Mesendoderm (in vitro differentiated cells): ENCODE measurements at regions not wholly inside any gene's neighbourhood (a gene's known extent, or its start where the extent isn't known, plus 50 kb on each side); places are given as distances from the start of the nearest gene placed in this dataset.

ENCODE experiments used
- DNase-seq: peaks from one replicate; pipeline ENCODE4 v3.0.0; 2013
- H2AK5ac ChIP-seq: 2 replicates; pipeline ENCODE4 v1.6.1; 2013; ENCODE audit warnings: low read length, inconsistent platforms
- H2BK120ac ChIP-seq: 2 replicates; pipeline ENCODE4 v1.6.1; 2013; ENCODE audit warnings: low read depth, mild to moderate bottlenecking, low read length, moderate library complexity, mixed read lengths
- H2BK15ac ChIP-seq: replicated peaks from 2 replicates; pipeline ENCODE4 v1.6.1; 2013; ENCODE audit warnings: low read depth, mild to moderate bottlenecking, moderate library complexity
- H2BK5ac ChIP-seq: 2 replicates; pipeline ENCODE4 v1.6.1; 2013; ENCODE audit warnings: low read length, inconsistent platforms
- H3K18ac ChIP-seq: 2 replicates; pipeline ENCODE4 v1.6.1; 2013; ENCODE audit warnings: mild to moderate bottlenecking, low read length, mixed read lengths
- H3K23ac ChIP-seq: one replicate; pipeline ENCODE4 v1.6.1; 2013; ENCODE audit warnings: low read length
- H3K27ac ChIP-seq: 2 replicates; pipeline ENCODE4 v1.5.1; 2013; ENCODE audit warnings: low read depth, mild to moderate bottlenecking, inconsistent platforms, low read length, moderate library complexity
- H3K27me3 ChIP-seq: 2 replicates; pipeline ENCODE4 v1.6.1; 2013; ENCODE audit warnings: low read length, control low read depth, mild to moderate bottlenecking, inconsistent platforms; ENCODE audit not compliant: insufficient read depth, poor library complexity
- H3K36me3 ChIP-seq: 2 replicates; pipeline ENCODE4 v1.6.1; 2013; ENCODE audit warnings: low read length, inconsistent platforms; ENCODE audit not compliant: control insufficient read depth, insufficient read depth
- H3K4ac ChIP-seq: one replicate; pipeline ENCODE4 v1.6.1; 2013; ENCODE audit warnings: low read depth, mild to moderate bottlenecking, low read length, moderate library complexity
- H3K4me1 ChIP-seq: 2 replicates; pipeline ENCODE4 v1.6.1; 2013; ENCODE audit warnings: low read depth, low read length, inconsistent platforms; ENCODE audit not compliant: control insufficient read depth
- H3K4me2 ChIP-seq: 2 replicates; pipeline ENCODE4 v1.6.1; 2013; ENCODE audit warnings: low read length
- H3K4me3 ChIP-seq: 2 replicates; pipeline ENCODE4 v1.5.1; 2013; ENCODE audit warnings: mild to moderate bottlenecking, low read length
- H3K56ac ChIP-seq: one replicate; pipeline ENCODE4 v1.6.1; 2013; ENCODE audit warnings: low read length
- H3K79me1 ChIP-seq: 2 replicates; pipeline ENCODE4 v1.6.1; 2013; ENCODE audit warnings: low read length, inconsistent platforms
- H3K79me2 ChIP-seq: 2 replicates; pipeline ENCODE4 v1.6.1; 2013; ENCODE audit warnings: mild to moderate bottlenecking, low read length; ENCODE audit not compliant: control insufficient read depth, insufficient read depth
- H3K9ac ChIP-seq: 2 replicates; pipeline ENCODE4 v1.6.1; 2013; ENCODE audit warnings: low read length, inconsistent platforms
- H4K5ac ChIP-seq: one replicate; pipeline ENCODE4 v1.6.1; 2013; ENCODE audit warnings: low read length
- H4K8ac ChIP-seq: one replicate; pipeline ENCODE4 v1.6.1; 2013; ENCODE audit warnings: low read depth, mild to moderate bottlenecking, control low read depth, low read length, moderate library complexity
- WGBS: extraction: QIAGEN DNeasy Blood & Tissue Kit; methylation state at CpG from one replicate; pipeline ENCODE4 v1.1.7; 2013; ENCODE audit warnings: low lambda C conversion rate, missing lambda C conversion rate; ENCODE audit not compliant: insufficient coverage; ENCODE audit errors: extremely low coverage; 5-methylcytosine and 5-hydroxymethylcytosine counted together

DNA sequence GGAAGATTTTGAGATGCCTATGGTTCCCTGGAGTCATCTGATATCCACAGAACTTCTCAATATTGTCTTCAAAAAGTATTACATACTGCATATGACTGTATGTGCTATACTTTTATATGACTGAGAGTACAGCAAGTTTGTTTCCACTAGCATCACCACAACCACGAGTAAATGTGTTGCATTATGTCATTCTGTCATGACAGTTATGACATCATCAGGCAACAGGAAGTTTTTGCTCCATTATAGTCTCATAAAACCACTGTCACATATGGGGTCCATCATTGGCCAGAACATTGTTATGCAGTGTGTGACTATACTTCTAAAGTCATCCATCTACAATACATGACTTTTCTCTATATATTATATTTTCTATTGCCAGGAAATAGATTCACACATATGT is 831.7 kb downstream of the SEMA5A start:
- no peaks in the 10 kb centered on the region for H3K4me1 ChIP-seq
- WGBS: no CpG with 5 or more reads among the region's 1 CpG
- H3K36me3 ChIP-seq: no peaks in the 10 kb centered on the region
- H3K4me3 ChIP-seq: no peak overlapping the region
- no peak overlapping the region for H2BK5ac ChIP-seq
- H3K4ac ChIP-seq: no peak overlapping the region
- no peaks in the 10 kb centered on the region for H3K79me1 ChIP-seq
- H3K23ac ChIP-seq: no peak overlapping the region
- H2BK120ac ChIP-seq: no peak overlapping the region
- no peak for DNase-seq
- H2BK15ac ChIP-seq: no peak overlapping the region
- no peak overlapping the region for H4K5ac ChIP-seq
- H3K27ac ChIP-seq: no peak overlapping the region
- no peak overlapping the region for H3K9ac ChIP-seq
- H3K18ac ChIP-seq: no peak overlapping the region
- no peak overlapping the region for H3K56ac ChIP-seq
- no peaks in the 10 kb centered on the region for H3K79me2 ChIP-seq
- H3K4me2 ChIP-seq: no peak overlapping the region
- H4K8ac ChIP-seq: no peak overlapping the region
- H2AK5ac ChIP-seq: no peak overlapping the region
- H3K27me3 ChIP-seq: no peaks in the 10 kb centered on the region

DNA sequence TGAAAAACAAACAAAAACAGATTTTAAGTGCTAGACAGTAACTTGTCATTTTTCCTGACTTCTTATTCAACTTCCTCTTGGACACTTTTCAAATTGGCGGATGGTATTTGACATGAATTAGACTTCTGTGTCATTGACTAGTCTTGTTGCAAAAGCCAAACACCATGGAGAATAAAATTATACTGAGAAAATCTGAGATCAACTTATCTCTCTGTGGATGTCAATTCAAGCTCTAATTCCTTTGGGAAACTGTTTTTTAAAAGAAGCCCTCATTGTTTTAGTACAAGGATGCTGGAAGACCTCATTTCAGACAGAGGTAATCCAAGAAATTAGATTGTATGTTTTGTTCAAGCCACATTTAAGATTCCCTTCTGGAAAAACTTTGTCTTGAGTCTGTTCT is 831.0 kb downstream of the SEMA5A start:
- Histone ChIP-seq H4K8ac (no peak overlapping the region), H3K27ac (no peak overlapping the region), H3K4me3 (no peak overlapping the region), H2BK15ac (no peak overlapping the region), H3K4ac (no peak overlapping the region), H2BK5ac (no peak overlapping the region), H3K27me3 (no peaks in the 10 kb centered on the region), H4K5ac (no peak overlapping the region), H3K18ac (no peak overlapping the region), H3K9ac (no peak overlapping the region), H3K79me1 (no peaks in the 10 kb centered on the region), H3K4me2 (no peak overlapping the region), H2BK120ac (no peak overlapping the region), H2AK5ac (no peak overlapping the region), H3K23ac (no peak overlapping the region), H3K56ac (no peak overlapping the region), H3K36me3 (no peaks in the 10 kb centered on the region), H3K79me2 (no peaks in the 10 kb centered on the region), H3K4me1 (no peaks in the 10 kb centered on the region)
- no CpG with 5 or more reads among the region's 1 CpG for WGBS
- no peak for DNase-seq

DNA sequence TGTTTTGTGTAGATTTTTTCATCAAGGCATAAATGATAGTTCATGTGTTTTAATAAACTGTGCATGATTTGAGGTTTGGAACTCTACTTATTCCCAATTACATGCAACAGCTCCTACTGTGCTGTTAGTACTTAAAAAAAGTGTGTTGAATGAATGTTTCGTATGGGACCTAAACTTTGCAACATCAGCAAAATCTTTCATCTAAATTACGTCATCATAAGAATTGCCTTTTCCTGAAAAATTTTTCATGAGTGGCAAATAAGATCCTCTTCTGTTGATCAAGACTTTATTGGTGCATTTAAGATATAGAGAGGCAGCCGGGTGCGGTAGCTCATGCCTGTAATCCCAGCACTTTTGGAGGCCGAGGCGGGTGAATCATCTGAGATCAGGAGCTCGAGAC is 826.1 kb downstream of the SEMA5A start:
- Histone ChIP-seq H2BK15ac (no peak overlapping the region), H3K4me2 (no peak overlapping the region), H4K5ac (no peak overlapping the region), H3K4me1 (no peaks in the 10 kb centered on the region), H2BK5ac (no peak overlapping the region), H3K27me3 (no peaks in the 10 kb centered on the region), H3K56ac (no peak overlapping the region), H3K4ac (no peak overlapping the region), H3K9ac (no peak overlapping the region), H2BK120ac (no peak overlapping the region), H3K36me3 (no peaks in the 10 kb centered on the region), H3K79me1 (no peaks in the 10 kb centered on the region), H4K8ac (no peak overlapping the region), H2AK5ac (no peak overlapping the region), H3K4me3 (no peak overlapping the region), H3K79me2 (no peaks in the 10 kb centered on the region), H3K18ac (no peak overlapping the region), H3K23ac (no peak overlapping the region), H3K27ac (no peak overlapping the region)
- DNase-seq: no peak
- WGBS: no CpG with 5 or more reads among the region's 7 CpGs

DNA sequence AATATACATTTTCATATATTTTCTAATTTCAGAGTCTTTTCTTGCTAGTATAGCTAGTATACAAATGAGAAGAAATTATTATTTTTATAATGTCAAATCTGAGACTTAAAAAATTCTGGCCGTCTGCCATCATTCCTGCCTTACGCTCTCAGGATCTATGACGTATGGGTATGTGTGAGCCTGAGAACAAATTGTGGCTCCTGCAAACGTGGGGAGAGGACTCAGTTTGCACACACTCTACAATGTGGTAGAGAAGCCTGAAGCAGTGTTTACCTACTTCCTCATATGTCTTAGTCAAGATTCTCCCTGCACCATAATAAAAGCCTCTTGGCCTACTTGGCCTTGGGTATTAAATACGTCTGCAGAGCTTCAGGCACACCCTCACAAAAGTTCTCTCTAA is 825.4 kb downstream of the SEMA5A start:
- H3K27me3 ChIP-seq: no peaks in the 10 kb centered on the region
- H3K56ac ChIP-seq: no peak overlapping the region
- no peak overlapping the region for H3K18ac ChIP-seq
- H2BK120ac ChIP-seq: no peak overlapping the region
- H2BK5ac ChIP-seq: no peak overlapping the region
- H3K4me1 ChIP-seq: no peaks in the 10 kb centered on the region
- no CpG with 5 or more reads among the region's 5 CpGs for WGBS
- H2AK5ac ChIP-seq: no peak overlapping the region
- no peak overlapping the region for H3K9ac ChIP-seq
- no peaks in the 10 kb centered on the region for H3K36me3 ChIP-seq
- no peak overlapping the region for H4K5ac ChIP-seq
- no peaks in the 10 kb centered on the region for H3K79me1 ChIP-seq
- H3K27ac ChIP-seq: no peak overlapping the region
- no peak overlapping the region for H3K4me3 ChIP-seq
- H2BK15ac ChIP-seq: no peak overlapping the region
- no peak overlapping the region for H3K23ac ChIP-seq
- H3K4me2 ChIP-seq: no peak overlapping the region
- H3K4ac ChIP-seq: no peak overlapping the region
- no peak overlapping the region for H4K8ac ChIP-seq
- H3K79me2 ChIP-seq: no peaks in the 10 kb centered on the region
- no peak for DNase-seq

DNA sequence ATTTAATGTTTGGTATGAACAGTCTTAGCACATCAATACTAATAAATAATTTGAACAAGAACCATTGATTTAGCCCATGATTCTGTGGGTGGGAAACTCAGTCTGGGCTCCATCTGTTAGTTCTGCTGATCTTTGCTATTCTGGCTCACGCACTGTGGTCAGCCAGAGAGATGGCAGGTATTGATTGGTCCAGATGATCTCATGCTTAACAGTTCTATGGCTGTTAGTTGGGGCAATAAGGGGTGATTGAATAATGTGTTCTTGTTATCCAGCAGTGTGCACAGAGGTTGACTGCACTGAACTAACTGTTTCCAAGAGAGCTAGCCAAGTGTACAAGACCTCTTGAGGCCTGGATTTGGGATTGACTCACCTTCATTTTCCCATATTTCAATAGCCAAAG is 824.3 kb downstream of the SEMA5A start:
- H3K36me3 ChIP-seq: no peaks in the 10 kb centered on the region
- H3K4me3 ChIP-seq: no peak overlapping the region
- no peak overlapping the region for H2BK15ac ChIP-seq
- no peak overlapping the region for H4K5ac ChIP-seq
- no peak for DNase-seq
- WGBS: no CpG with 5 or more reads among the region's 1 CpG
- no peaks in the 10 kb centered on the region for H3K27me3 ChIP-seq
- no peak overlapping the region for H3K4me2 ChIP-seq
- no peak overlapping the region for H3K23ac ChIP-seq
- no peak overlapping the region for H2BK5ac ChIP-seq
- H3K18ac ChIP-seq: no peak overlapping the region
- no peaks in the 10 kb centered on the region for H3K4me1 ChIP-seq
- no peaks in the 10 kb centered on the region for H3K79me2 ChIP-seq
- H3K27ac ChIP-seq: no peak overlapping the region
- H3K9ac ChIP-seq: no peak overlapping the region
- no peak overlapping the region for H4K8ac ChIP-seq
- no peak overlapping the region for H2AK5ac ChIP-seq
- no peak overlapping the region for H2BK120ac ChIP-seq
- no peak overlapping the region for H3K4ac ChIP-seq
- H3K79me1 ChIP-seq: no peaks in the 10 kb centered on the region
- H3K56ac ChIP-seq: no peak overlapping the region

DNA sequence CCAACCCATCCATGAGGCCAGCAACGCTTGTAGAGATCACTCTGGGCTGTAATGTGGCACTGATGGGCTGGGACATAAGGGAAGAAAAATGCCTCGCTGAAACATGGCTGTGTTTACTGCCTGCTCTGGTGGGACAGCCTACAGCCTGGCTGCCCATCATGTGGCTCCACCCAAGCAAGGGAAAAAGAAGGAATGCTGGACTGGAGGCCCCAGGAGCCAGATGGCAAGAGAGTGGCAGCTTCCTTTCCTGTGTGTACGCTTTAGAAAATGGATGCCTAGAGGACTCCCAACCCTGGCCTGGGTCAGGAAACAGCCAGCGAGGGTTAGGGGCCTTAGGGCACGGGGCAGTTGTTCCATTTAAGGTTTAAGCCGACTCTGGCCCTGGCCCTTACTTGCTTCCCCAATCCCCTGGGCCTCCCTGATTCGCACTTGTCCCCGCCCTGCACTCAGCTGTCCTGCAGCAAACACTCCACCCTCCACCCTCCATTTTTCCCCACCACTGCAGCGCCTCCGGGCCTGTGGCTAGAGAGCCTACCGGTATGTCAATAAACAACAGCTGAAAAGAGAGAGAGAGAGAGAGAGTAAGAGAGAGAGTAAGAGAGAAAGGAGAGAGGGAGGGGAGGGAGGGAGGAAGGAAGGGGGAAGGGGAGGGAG is 819.4 kb downstream of the SEMA5A start:
- H3K4ac ChIP-seq: no peak overlapping the region
- no peaks in the 10 kb centered on the region for H3K36me3 ChIP-seq
- no peak overlapping the region for H4K5ac ChIP-seq
- H2BK5ac ChIP-seq: no peak overlapping the region
- no peak for DNase-seq
- no CpG with 5 or more reads among the region's 11 CpGs for WGBS
- H3K27me3 ChIP-seq: no peaks in the 10 kb centered on the region
- no peak overlapping the region for H3K23ac ChIP-seq
- no peak overlapping the region for H2BK120ac ChIP-seq
- no peak overlapping the region for H3K4me2 ChIP-seq
- H3K79me1 ChIP-seq: no peaks in the 10 kb centered on the region
- H3K4me1 ChIP-seq: no peaks in the 10 kb centered on the region
- H4K8ac ChIP-seq: no peak overlapping the region
- no peak overlapping the region for H2BK15ac ChIP-seq
- no peak overlapping the region for H3K4me3 ChIP-seq
- no peak overlapping the region for H3K18ac ChIP-seq
- H3K9ac ChIP-seq: no peak overlapping the region
- no peaks in the 10 kb centered on the region for H3K79me2 ChIP-seq
- no peak overlapping the region for H3K56ac ChIP-seq
- H3K27ac ChIP-seq: no peak overlapping the region
- no peak overlapping the region for H2AK5ac ChIP-seq
